IPS DF 6.9 (cell line): ENCODE measurements at regions not wholly inside any gene's neighbourhood (a gene's known extent, or its start where the extent isn't known, plus 50 kb on each side); places are given as distances from the start of the nearest gene placed in this dataset.

ENCODE experiments used
- DNase-seq: peaks from one replicate; pipeline ENCODE4 v3.0.0-alpha.2; 2013; ENCODE audit warnings: low read depth, low spot score
- H3K27ac ChIP-seq: one replicate; pipeline ENCODE4 v1.5.1; 2013; ENCODE audit warnings: low read length, control low read depth
- H3K27me3 ChIP-seq: 2 replicates; pipeline ENCODE4 v1.6.1; 2013; ENCODE audit warnings: mild to moderate bottlenecking, low read length; ENCODE audit not compliant: control insufficient read depth, insufficient read depth
- H3K36me3 ChIP-seq: 2 replicates; pipeline ENCODE4 v1.6.1; 2013; ENCODE audit warnings: low read length; ENCODE audit not compliant: control insufficient read depth, insufficient read depth
- H3K4me1 ChIP-seq: 2 replicates; pipeline ENCODE4 v1.6.1; 2013; ENCODE audit warnings: low read length; ENCODE audit not compliant: control insufficient read depth, insufficient read depth
- H3K4me3 ChIP-seq: 2 replicates; pipeline ENCODE4 v1.5.1; 2013; ENCODE audit warnings: mild to moderate bottlenecking, low read length
- H3K9me3 ChIP-seq: 2 replicates; pipeline ENCODE4 v1.6.1; 2013; ENCODE audit warnings: low read length, inconsistent platforms; ENCODE audit not compliant: control insufficient read depth, insufficient read depth
- WGBS: extraction: QIAGEN DNeasy Blood & Tissue Kit; methylation state at CpG from one replicate; pipeline ENCODE4 v1.1.7; 2013; ENCODE audit warnings: mixed read lengths, missing lambda C conversion rate; ENCODE audit not compliant: insufficient read length, insufficient coverage; 5-methylcytosine and 5-hydroxymethylcytosine counted together

- no CpG with 5 or more reads among the region's 2 CpGs for WGBS
- DNase-seq: no peak
- no peak overlapping the region for H3K27ac ChIP-seq
- H3K36me3 ChIP-seq: no peaks in the 10 kb centered on the region
- H3K9me3 ChIP-seq: no peaks in the 10 kb centered on the region
- H3K4me1 ChIP-seq: no peaks in the 10 kb centered on the region
- no peak overlapping the region for H3K4me3 ChIP-seq
- H3K27me3 ChIP-seq: no peaks in the 10 kb centered on the region
Measured at GRCh38 chr2:147760984-147761383, 83.8 kb upstream of the ACVR2A start.

GRCh38 chr2:147759536-147759935 is 85.3 kb upstream of the ACVR2A start:
- Histone ChIP-seq H3K36me3 (no peaks in the 10 kb centered on the region), H3K4me1 (no peaks in the 10 kb centered on the region), H3K4me3 (no peak overlapping the region), H3K27me3 (no peaks in the 10 kb centered on the region), H3K9me3 (no peaks in the 10 kb centered on the region), H3K27ac (no peak overlapping the region)
- DNase-seq: no peak
- no CpG with 5 or more reads among the region's 3 CpGs for WGBS

GRCh38 chr2:147758821-147759220 is 86.0 kb upstream of the ACVR2A start:
- Histone ChIP-seq H3K27ac (no peak overlapping the region), H3K4me1 (no peaks in the 10 kb centered on the region), H3K36me3 (no peaks in the 10 kb centered on the region), H3K4me3 (no peak overlapping the region), H3K9me3 (no peaks in the 10 kb centered on the region), H3K27me3 (no peaks in the 10 kb centered on the region)
- no CpG with 5 or more reads among the region's 2 CpGs for WGBS
- DNase-seq: no peak

- Histone ChIP-seq H3K27ac (no peak overlapping the region), H3K27me3 (no peaks in the 10 kb centered on the region), H3K36me3 (no peaks in the 10 kb centered on the region), H3K9me3 (no peaks in the 10 kb centered on the region), H3K4me3 (no peak overlapping the region), H3K4me1 (no peaks in the 10 kb centered on the region)
- no peak for DNase-seq
- WGBS: no CpG with 5 or more reads among the region's 2 CpGs
Measured at GRCh38 chr2:147756069-147756468, 88.8 kb upstream of the ACVR2A start.

GRCh38 chr2:147740211-147740927 is 104.5 kb upstream of the ACVR2A start:
- DNase-seq: no peak

GRCh38 chr2:147739508-147739907 is 105.3 kb upstream of the ACVR2A start:
- DNase-seq: no peak
- Histone ChIP-seq H3K9me3 (no peaks in the 10 kb centered on the region), H3K27me3 (no peaks in the 10 kb centered on the region), H3K4me1 (no peaks in the 10 kb centered on the region), H3K27ac (no peak overlapping the region), H3K36me3 (no peaks in the 10 kb centered on the region), H3K4me3 (no peak overlapping the region)
- no CpG with 5 or more reads among the region's 3 CpGs for WGBS

More at GRCh38 chr2:147740211-147740927, 104.5 kb upstream of the ACVR2A start:
- H3K36me3 ChIP-seq: no peaks in the 10 kb centered on the region
- no peaks in the 10 kb centered on the region for H3K9me3 ChIP-seq
- no peak overlapping the region for H3K27ac ChIP-seq
- no peak overlapping the region for H3K4me3 ChIP-seq
- no CpG with 5 or more reads among the region's 2 CpGs for WGBS
- no peaks in the 10 kb centered on the region for H3K4me1 ChIP-seq
- H3K27me3 ChIP-seq: no peaks in the 10 kb centered on the region

- H3K27ac ChIP-seq: no peak overlapping the region
- H3K27me3 ChIP-seq: no peaks in the 10 kb centered on the region
- DNase-seq: no peak
- no peak overlapping the region for H3K4me3 ChIP-seq
- H3K36me3 ChIP-seq: no peaks in the 10 kb centered on the region
- WGBS: no CpG with 5 or more reads among the region's 2 CpGs
- no peaks in the 10 kb centered on the region for H3K9me3 ChIP-seq
- no peaks in the 10 kb centered on the region for H3K4me1 ChIP-seq
Measured at GRCh38 chr2:147718831-147719230, 126.0 kb upstream of the ACVR2A start.

- H3K36me3 ChIP-seq: no peaks in the 10 kb centered on the region
- H3K27ac ChIP-seq: no peak overlapping the region
- H3K27me3 ChIP-seq: no peaks in the 10 kb centered on the region
- DNase-seq: no peak
- H3K4me3 ChIP-seq: no peak overlapping the region
- H3K9me3 ChIP-seq: no peaks in the 10 kb centered on the region
- H3K4me1 ChIP-seq: no peaks in the 10 kb centered on the region
Measured at GRCh38 chr2:147716906-147717305, 127.9 kb upstream of the ACVR2A start.

- no peak overlapping the region for H3K4me3 ChIP-seq
- no peak for DNase-seq
- no peaks in the 10 kb centered on the region for H3K36me3 ChIP-seq
- no peaks in the 10 kb centered on the region for H3K4me1 ChIP-seq
- H3K27ac ChIP-seq: no peak overlapping the region
- no peaks in the 10 kb centered on the region for H3K27me3 ChIP-seq
- H3K9me3 ChIP-seq: no peaks in the 10 kb centered on the region
Measured at GRCh38 chr2:147715807-147716206, 129.0 kb upstream of the ACVR2A start.

GRCh38 chr2:147714582-147714981 is 130.2 kb upstream of the ACVR2A start:
- Histone ChIP-seq H3K9me3 (no peaks in the 10 kb centered on the region), H3K27me3 (no peaks in the 10 kb centered on the region), H3K36me3 (no peaks in the 10 kb centered on the region), H3K4me3 (no peak overlapping the region), H3K4me1 (no peaks in the 10 kb centered on the region), H3K27ac (no peak overlapping the region)
- no CpG with 5 or more reads among the region's 3 CpGs for WGBS
- DNase-seq: no peak

GRCh38 chr2:147713349-147713748 is 131.5 kb upstream of the ACVR2A start:
- H3K27ac ChIP-seq: no peak overlapping the region
- H3K36me3 ChIP-seq: no peaks in the 10 kb centered on the region
- no peaks in the 10 kb centered on the region for H3K4me1 ChIP-seq
- H3K27me3 ChIP-seq: no peaks in the 10 kb centered on the region
- no peak overlapping the region for H3K4me3 ChIP-seq
- no peaks in the 10 kb centered on the region for H3K9me3 ChIP-seq
- DNase-seq: no peak
